GM12878 (cell line): ENCODE measurements at regions not wholly inside any gene's neighbourhood (a gene's known extent, or its start where the extent isn't known, plus 50 kb on each side); places are given as distances from the start of the nearest gene placed in this dataset.

Experiments used
- ATAC-seq: fragments of 200-7000 bp; cut with Tn5 transposase; 3 replicates; pipeline ENCODE4 v1.9.1; 2020; ENCODE audit warnings: mild to moderate bottlenecking, moderate library complexity
- BruUV-seq: library from RNA; stranded (reverse); fragments of 400-500 nt; replicated peaks from 2 replicates; lab custom pipeline; 2021; lab: Mats Ljungman, UMichigan
- CTCF ChIA-PET: fragments of 300-600 bp; sonication (Branson Sonifier 250); formaldehyde crosslinking; extraction: SDS; loops from one replicate; lab custom pipeline; 2021; ENCODE audit warnings: inconsistent platforms; lab: Yijun Ruan, JAX
- POLR2A ChIA-PET: fragments of 350-600 bp; formaldehyde crosslinking; extraction: SDS; loops from one replicate; lab custom pipeline; 2021; ENCODE audit warnings: inconsistent platforms; lab: Charles Lee
- RAD21 ChIA-PET: fragments of 300-600 bp; sonication (Branson Sonifier 250); formaldehyde crosslinking; loops from one replicate; lab custom pipeline; 2023; ENCODE audit warnings: antibody characterized with exemption; ENCODE audit not compliant: unreplicated experiment; lab: Charles Lee
- SMC1A ChIA-PET: fragments of 300-600 bp; sonication (Branson Sonifier 250); formaldehyde crosslinking; loops from one replicate; lab custom pipeline; 2023; ENCODE audit not compliant: unreplicated experiment, uncharacterized antibody; lab: Charles Lee
- DNase-seq: peaks from one replicate; pipeline ENCODE4 v3.0.0-alpha.2; 2011; ENCODE audit warnings: low read depth, low spot score
- FAIRE-seq: peaks from 3 replicates; lab custom pipeline; 2011; peaks lifted over from hg19 to GRCh38; lab: Jason Lieb, UNC
- H2AFZ ChIP-seq: 2 replicates; pipeline ENCODE4 v1.6.0; 2011; ENCODE audit warnings: low read depth, low read length, control low read depth; ENCODE audit not compliant: control insufficient read depth
- H3K27ac ChIP-seq: 2 replicates; pipeline ENCODE4 v1.5.1; 2011; ENCODE audit warnings: control low read depth; ENCODE audit not compliant: control insufficient read depth, insufficient read depth
- H3K27me3 ChIP-seq, 2 experiments: replicated peaks in 1 of 2; 2 replicates each; pipeline versions ENCODE4 v1.6.0 to v1.6.1; 2011; ENCODE audit warnings: low read length in 1 of 2; ENCODE audit not compliant: control insufficient read depth in 2 of 2, insufficient read depth in 2 of 2
- H3K36me3 ChIP-seq, 2 experiments: 2 replicates each; pipeline ENCODE4 v1.5.1; 2011; ENCODE audit warnings: low read length in 1 of 2; ENCODE audit not compliant: control insufficient read depth in 2 of 2, insufficient read depth in 2 of 2
- H3K4me1 ChIP-seq: 2 replicates; pipeline ENCODE4 v1.6.1; 2011; ENCODE audit warnings: mild to moderate bottlenecking, low read length, moderate library complexity, mixed read lengths; ENCODE audit not compliant: control insufficient read depth, insufficient read depth
- H3K4me2 ChIP-seq: 2 replicates; pipeline ENCODE4 v1.6.0; 2011; ENCODE audit warnings: control low read depth; ENCODE audit not compliant: control insufficient read depth, insufficient read depth
- H3K4me3 ChIP-seq: fragments of 200-600 bp; sonication (generic); 2 replicates; pipeline ENCODE4 v1.5.1; 2016
- H3K79me2 ChIP-seq: 2 replicates; pipeline ENCODE4 v1.6.0; 2011; ENCODE audit warnings: low read length; ENCODE audit not compliant: control insufficient read depth, insufficient read depth
- H3K9ac ChIP-seq: 2 replicates; pipeline ENCODE4 v1.8.0; 2011; ENCODE audit warnings: low read length, control low read depth, mixed read lengths; ENCODE audit not compliant: control insufficient read depth, insufficient read depth
- H3K9me3 ChIP-seq: replicated peaks from 3 replicates; pipeline ENCODE4 v1.5.1; 2011; ENCODE audit warnings: mild to moderate bottlenecking, low read length; ENCODE audit not compliant: control insufficient read depth, insufficient read depth
- H4K20me1 ChIP-seq: 2 replicates; pipeline ENCODE4 v1.6.0; 2011; ENCODE audit not compliant: control insufficient read depth, insufficient read depth
- ETV6 ChIP-seq, 2 experiments: fragments of 450-650 bp in 1 of 2; IDR thresholded peaks in 1 of 2; conservative IDR thresholded peaks in 1 of 2; 2 replicates each; pipeline ENCODE4 v1.6.1; 2014; ENCODE audit warnings: antibody characterized with exemption in 1 of 2, borderline replicate concordance in 1 of 2, low read depth in 1 of 2, mild to moderate bottlenecking in 1 of 2, moderate library complexity in 1 of 2
- IRF5 ChIP-seq: fragments of 450-650 bp; IDR thresholded peaks from 2 replicates; pipeline ENCODE4 v1.6.1; 2017; ENCODE audit warnings: borderline replicate concordance
- LARP7 ChIP-seq: fragments of 450-650 bp; IDR thresholded peaks from 2 replicates; pipeline ENCODE4 v1.6.1; 2017; ENCODE audit warnings: mild to moderate bottlenecking
- MAX ChIP-seq: IDR thresholded peaks from 2 replicates; pipeline ENCODE4 v1.6.1; 2012; ENCODE audit warnings: low read depth, low read length, improper control_type of control experiment
- NFYA ChIP-seq: IDR thresholded peaks from 2 replicates; pipeline ENCODE4 v1.6.1; 2011; ENCODE audit warnings: low read depth, mild to moderate bottlenecking, low read length, improper control_type of control experiment, borderline replicate concordance
- NR2C1 ChIP-seq: fragments of 450-650 bp; IDR thresholded peaks from 2 replicates; pipeline ENCODE4 v1.6.1; 2017; ENCODE audit warnings: antibody characterized with exemption, mild to moderate bottlenecking, moderate library complexity
- NR2C2 ChIP-seq: IDR thresholded peaks from 2 replicates; pipeline ENCODE4 v1.6.1; 2011; ENCODE audit warnings: borderline replicate concordance, low read depth; ENCODE audit not compliant: control insufficient read depth, insufficient read length
- PAX8 ChIP-seq: fragments of 450-650 bp; IDR thresholded peaks from 2 replicates; pipeline ENCODE4 v1.6.1; 2017; ENCODE audit warnings: mild to moderate bottlenecking, moderate library complexity
- POU2F2 ChIP-seq: IDR thresholded peaks from 3 replicates; pipeline ENCODE4 v1.6.1; 2011; ENCODE audit warnings: low read depth, mild to moderate bottlenecking, low read length, borderline replicate concordance
- RAD21 ChIP-seq: IDR thresholded peaks from 2 replicates; pipeline ENCODE4 v1.6.1; 2011; ENCODE audit warnings: mild to moderate bottlenecking, low read depth, low read length, moderate library complexity; ENCODE audit not compliant: insufficient read depth
- RAD51 ChIP-seq: fragments of 450-650 bp; IDR thresholded peaks from 2 replicates; pipeline ENCODE4 v1.6.1; 2016; ENCODE audit warnings: moderate library complexity, mild to moderate bottlenecking, inconsistent platforms
- SIN3A ChIP-seq: IDR thresholded peaks from 2 replicates; pipeline ENCODE4 v1.6.1; 2012; ENCODE audit warnings: low read depth, low read length, improper control_type of control experiment
- SMAD5 ChIP-seq: IDR thresholded peaks from 2 replicates; pipeline ENCODE4 v1.6.1; 2016; ENCODE audit warnings: antibody characterized with exemption, low read depth
- USF1 ChIP-seq: IDR thresholded peaks from 2 replicates; pipeline ENCODE4 v1.6.1; 2011; ENCODE audit warnings: borderline replicate concordance, low read depth, mild to moderate bottlenecking, moderate library complexity, mixed read lengths, low read length; ENCODE audit not compliant: insufficient read depth; ENCODE audit errors: extremely low read length
- YBX1 ChIP-seq: fragments of 450-650 bp; IDR thresholded peaks from 2 replicates; pipeline ENCODE4 v1.6.1; 2016; ENCODE audit warnings: antibody characterized with exemption
- ZNF384 ChIP-seq: IDR thresholded peaks from 2 replicates; pipeline ENCODE4 v1.6.1; 2012; ENCODE audit warnings: low read depth, mild to moderate bottlenecking, low read length, improper control_type of control experiment, borderline replicate concordance
- WGBS: methylation state at CpG from one replicate; pipeline ENCODE4 v1.1.6; 2016; ENCODE audit warnings: low lambda C conversion rate; ENCODE audit not compliant: insufficient replicate concordance, insufficient coverage; ENCODE audit errors: missing lambda C conversion rate; 5-methylcytosine and 5-hydroxymethylcytosine counted together
- in situ Hi-C: fragments of 300-500 bp; cut with MboI; formaldehyde crosslinking; loops from 9 replicates; pipeline ENCODE4 v1.14.3; 2018; ENCODE audit warnings: mixed read lengths
- intact Hi-C: fragments of 100-400 bp; cut with micrococcal nuclease; formaldehyde crosslinking; loops from one replicate; pipeline ENCODE4 v1.14.2; 2022; ENCODE audit not compliant: unreplicated experiment

GRCh38 chr1:232384171-232384883 is 245.6 kb downstream of the SIPA1L2 start:
- TF ChIP-seq SMAD5 (no peak), ETV6 (conservative IDR thresholded peaks at IDR 0.05 in 1 of 2, IDR thresholded peaks at IDR 0.05 in 1 of 2; ENCODE audit: borderline replicate concordance in 1 of 2, low read depth in 1 of 2) (no peak), SIN3A (no peak), IRF5 (no peak), LARP7 (no peak), PAX8 (no peak), RAD51 (no peak), USF1 (no peak), NFYA (no peak), YBX1 (no peak), MAX (no peak), ZNF384 (no peak), POU2F2 (no peak), RAD21 (no peak), NR2C2 (no peak), NR2C1 (no peak)
- no peaks in the 10 kb centered on the region for H3K9me3 ChIP-seq
- H3K9ac ChIP-seq: no peak overlapping the region
- ChIA-PET CTCF (no interaction called here), SMC1A (no interaction called here), RAD21 (no interaction called here), POLR2A (no interaction called here)
- FAIRE-seq: no peak
- H4K20me1 ChIP-seq: no peaks in the 10 kb centered on the region
- 51% methylated on average over 4 of the region's 4 CpGs for WGBS
- no peaks in the 10 kb centered on the region for H3K79me2 ChIP-seq
- DNase-seq: no peak
- in situ Hi-C loops (no loop called here), intact Hi-C loops (no loop called here)
- H3K27ac ChIP-seq: no peak overlapping the region
- no peak overlapping the region for H2AFZ ChIP-seq
- no peak overlapping the region for H3K4me2 ChIP-seq
- H3K36me3 ChIP-seq: no peaks in the 10 kb centered on the region
- ATAC-seq: no peak
- no TSS peak for BruUV-seq
- no peaks in the 10 kb centered on the region for H3K4me1 ChIP-seq
- no peaks in the 10 kb centered on the region for H3K27me3 ChIP-seq
- no peak overlapping the region for H3K4me3 ChIP-seq
